VCaP (cell line): ENCODE measurements at regions not wholly inside any gene's neighbourhood (a gene's known extent, or its start where the extent isn't known, plus 50 kb on each side); places are given as distances from the start of the nearest gene placed in this dataset.

Experiments
- H3K27ac ChIP-seq: fragments of 450-650 bp; 2 replicates; pipeline ENCODE4 v1.5.1; 2017
- TF ChIP-seq, protein P1 (sequence below): fragments of 450-650 bp; conservative IDR thresholded peaks from 2 replicates; pipeline ENCODE4 v1.5.1; 2017; ENCODE audit warnings: mild to moderate bottlenecking, moderate library complexity

DNA sequence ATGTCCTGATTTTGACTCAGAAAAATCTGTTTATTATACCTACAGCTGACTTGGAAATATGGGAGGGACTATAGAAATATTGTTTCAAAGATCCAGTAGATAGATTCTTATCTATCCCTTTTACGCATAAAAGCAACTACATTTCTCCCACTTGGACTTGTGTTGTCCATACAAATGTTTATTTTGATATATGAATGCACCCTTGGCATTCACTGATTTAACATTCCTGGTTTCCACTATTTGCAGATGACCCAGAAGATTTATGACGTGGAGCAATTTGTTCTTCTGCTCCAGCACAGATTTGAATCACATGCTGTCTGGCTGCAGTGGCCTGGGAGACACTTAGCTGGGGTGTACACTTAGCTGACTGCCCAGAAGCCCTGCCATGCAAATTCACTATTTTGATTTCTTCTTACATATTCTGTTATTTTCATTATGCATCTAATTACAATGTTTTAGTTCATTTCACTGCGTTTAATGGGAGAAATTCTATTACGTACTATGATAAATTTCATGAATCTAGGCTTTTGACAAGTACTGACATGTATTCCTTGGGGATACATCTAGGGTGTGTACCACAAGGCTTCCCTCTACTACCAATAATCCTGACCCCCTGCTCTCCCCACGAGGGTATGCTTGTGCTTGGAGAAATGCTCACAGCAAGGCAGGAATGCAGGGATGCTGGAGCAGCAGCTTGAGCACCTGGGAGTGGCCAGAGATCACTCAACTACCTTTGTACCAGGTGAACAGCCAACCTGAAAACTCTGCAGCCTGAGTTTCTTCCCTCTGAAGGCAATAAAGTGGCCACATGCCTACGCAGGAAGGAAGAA lies 223.6 kb upstream of the TBL1XR1 start:
- peak overlapping the region; percentile 9; the same call in 1 of the 2 replicates for H3K27ac ChIP-seq
- TF ChIP-seq, protein P1, sequence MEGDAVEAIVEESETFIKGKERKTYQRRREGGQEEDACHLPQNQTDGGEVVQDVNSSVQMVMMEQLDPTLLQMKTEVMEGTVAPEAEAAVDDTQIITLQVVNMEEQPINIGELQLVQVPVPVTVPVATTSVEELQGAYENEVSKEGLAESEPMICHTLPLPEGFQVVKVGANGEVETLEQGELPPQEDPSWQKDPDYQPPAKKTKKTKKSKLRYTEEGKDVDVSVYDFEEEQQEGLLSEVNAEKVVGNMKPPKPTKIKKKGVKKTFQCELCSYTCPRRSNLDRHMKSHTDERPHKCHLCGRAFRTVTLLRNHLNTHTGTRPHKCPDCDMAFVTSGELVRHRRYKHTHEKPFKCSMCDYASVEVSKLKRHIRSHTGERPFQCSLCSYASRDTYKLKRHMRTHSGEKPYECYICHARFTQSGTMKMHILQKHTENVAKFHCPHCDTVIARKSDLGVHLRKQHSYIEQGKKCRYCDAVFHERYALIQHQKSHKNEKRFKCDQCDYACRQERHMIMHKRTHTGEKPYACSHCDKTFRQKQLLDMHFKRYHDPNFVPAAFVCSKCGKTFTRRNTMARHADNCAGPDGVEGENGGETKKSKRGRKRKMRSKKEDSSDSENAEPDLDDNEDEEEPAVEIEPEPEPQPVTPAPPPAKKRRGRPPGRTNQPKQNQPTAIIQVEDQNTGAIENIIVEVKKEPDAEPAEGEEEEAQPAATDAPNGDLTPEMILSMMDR = no peak

GRCh38 chr3:177421481-177421785 lies 224.2 kb upstream of the TBL1XR1 start:
- TF ChIP-seq, protein P1 = no peak
- H3K27ac ChIP-seq = peak overlapping the region; percentile 9; the same call in 1 of the 2 replicates

DNA sequence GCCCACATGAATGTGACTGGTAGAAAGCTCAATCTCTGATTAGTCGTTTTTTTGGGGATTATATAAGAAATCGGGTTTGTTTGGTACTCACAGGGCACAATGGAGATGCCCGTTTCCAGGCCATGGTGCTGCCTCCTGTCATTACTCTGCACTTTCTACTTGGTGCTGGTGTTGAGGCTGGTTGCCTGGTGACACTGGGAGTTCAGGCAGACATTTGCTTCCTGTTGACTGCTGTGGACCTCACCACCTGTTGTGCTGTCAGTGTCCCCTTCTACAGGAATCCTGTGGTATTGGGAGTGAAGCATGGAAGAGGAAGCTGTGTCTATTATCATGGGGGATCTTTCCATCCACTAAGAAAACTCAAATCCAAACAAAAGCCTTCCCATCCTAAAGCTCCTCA lies 227.2 kb upstream of the TBL1XR1 start:
- TF ChIP-seq, protein P1 = no peak
- no peak overlapping the region for H3K27ac ChIP-seq

DNA sequence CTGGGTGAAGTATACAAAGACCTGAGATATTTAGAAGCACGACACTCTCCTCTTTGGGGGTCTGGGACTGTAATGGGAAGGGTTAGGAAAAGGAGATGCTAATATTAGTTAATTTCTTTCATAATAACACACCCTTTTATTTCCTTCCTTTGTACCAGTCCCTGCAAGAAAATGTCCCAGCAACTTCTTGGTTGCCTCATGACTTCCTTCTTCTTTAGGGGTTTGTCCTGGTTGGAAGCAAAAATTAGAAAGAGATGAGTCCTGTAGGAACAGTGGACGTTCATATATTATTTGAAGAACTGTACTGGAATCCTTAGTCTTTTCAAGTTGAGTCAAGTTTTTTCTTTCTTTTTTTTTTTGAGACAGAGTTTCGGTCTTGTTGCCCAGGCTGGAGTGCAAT lies 227.8 kb upstream of the TBL1XR1 start:
- no peak overlapping the region for H3K27ac ChIP-seq
- TF ChIP-seq, protein P1 = no peak

DNA sequence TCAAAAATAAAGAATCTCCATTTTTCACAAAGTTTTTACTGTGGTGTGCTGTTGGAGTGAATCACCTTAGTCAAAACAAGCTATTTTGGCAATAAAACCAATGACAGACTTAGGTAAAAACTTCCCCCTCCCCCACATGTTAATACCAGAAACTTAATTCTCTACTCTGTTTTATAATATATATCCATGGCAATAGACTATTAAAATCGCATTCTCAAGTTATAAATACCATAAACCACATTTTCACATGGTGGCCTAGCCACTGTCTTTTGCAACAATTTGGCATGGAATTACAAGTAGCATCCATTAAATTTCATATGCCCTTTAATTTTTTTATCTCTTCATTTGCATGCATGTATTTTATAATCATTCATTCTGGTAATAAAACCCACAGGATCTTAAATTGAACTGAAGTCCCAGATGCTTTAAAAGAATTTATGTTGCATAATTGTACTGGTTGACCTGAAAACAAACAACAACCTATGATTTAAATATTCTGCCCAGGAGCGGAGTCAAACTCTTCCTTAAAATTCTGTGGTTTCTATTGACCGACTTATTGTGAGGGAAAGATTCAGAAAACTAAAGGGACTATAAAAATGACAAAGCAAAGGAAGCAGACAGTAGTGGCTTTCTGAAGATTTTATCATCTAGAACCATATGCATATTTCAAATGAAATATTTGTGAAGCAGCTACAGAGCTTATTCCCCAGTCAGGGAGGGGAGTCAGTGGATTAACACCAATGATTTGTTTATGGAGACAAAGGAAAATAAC lies 229.0 kb upstream of the TBL1XR1 start:
- H3K27ac ChIP-seq = no peak overlapping the region
- TF ChIP-seq, protein P1 = no peak

GRCh38 chr3:177426878-177427495 lies 229.7 kb upstream of the TBL1XR1 start:
- H3K27ac ChIP-seq = no peak overlapping the region
- TF ChIP-seq, protein P1 = no peak

- TF ChIP-seq, protein P1 = no peak
- H3K27ac ChIP-seq = no peak overlapping the region
Measured at GRCh38 chr3:177427540-177427939, 230.3 kb upstream of the TBL1XR1 start.
